Smooth muscle cell (in vitro differentiated cells): ENCODE measurements at regions not wholly inside any gene's neighbourhood (a gene's known extent, or its start where the extent isn't known, plus 50 kb on each side); places are given as distances from the start of the nearest gene placed in this dataset.

ENCODE experiments used
- DNase-seq: peaks from one replicate; lab custom pipeline; 2025; ENCODE audit not compliant: unreplicated experiment; lab: John Stamatoyannopoulos, UW
- H2AFZ ChIP-seq: fragments of 200-600 bp; sonication (generic); 2 replicates; pipeline ENCODE4 v1.6.0; 2016; ENCODE audit warnings: antibody characterized with exemption, low read depth, mild to moderate bottlenecking
- H3F3A ChIP-seq: fragments of 200-600 bp; sonication (generic); 2 replicates; pipeline ENCODE4 v1.6.0; 2017; ENCODE audit warnings: antibody characterized with exemption, low read depth
- H3K27ac ChIP-seq: fragments of 200-600 bp; sonication (generic); 2 replicates; pipeline ENCODE4 v1.5.1; 2016; ENCODE audit warnings: low read depth, mild to moderate bottlenecking
- H3K27me3 ChIP-seq: fragments of 200-600 bp; sonication (generic); 2 replicates; pipeline ENCODE4 v1.6.1; 2016; ENCODE audit warnings: low read depth, mild to moderate bottlenecking
- H3K36me3 ChIP-seq: fragments of 200-600 bp; sonication (generic); 2 replicates; pipeline ENCODE4 v1.5.1; 2016; ENCODE audit warnings: low read depth
- H3K4me1 ChIP-seq: fragments of 200-600 bp; sonication (generic); 2 replicates; pipeline ENCODE4 v1.5.1; 2016; ENCODE audit warnings: low read depth
- H3K4me2 ChIP-seq: fragments of 200-600 bp; sonication (generic); 2 replicates; pipeline ENCODE4 v1.6.0; 2016; ENCODE audit warnings: mild to moderate bottlenecking
- H3K4me3 ChIP-seq: fragments of 200-600 bp; sonication (generic); 2 replicates; pipeline ENCODE4 v1.5.1; 2016; ENCODE audit warnings: mild to moderate bottlenecking
- H3K79me2 ChIP-seq: fragments of 200-600 bp; sonication (generic); 2 replicates; pipeline ENCODE4 v1.6.0; 2016; ENCODE audit warnings: low read depth, mild to moderate bottlenecking
- H3K9ac ChIP-seq: fragments of 200-600 bp; sonication (generic); 2 replicates; pipeline ENCODE4 v1.6.0; 2016; ENCODE audit warnings: low read depth
- H3K9me3 ChIP-seq: fragments of 200-600 bp; sonication (generic); replicated peaks from 2 replicates; pipeline ENCODE4 v1.5.1; 2016; ENCODE audit warnings: low read depth
- H4K20me1 ChIP-seq: fragments of 200-600 bp; sonication (generic); 2 replicates; pipeline ENCODE4 v1.6.0; 2016; ENCODE audit warnings: low read depth
- WGBS: methylation state at CpG from one replicate; pipeline ENCODE4 v1.1.7; 2016; ENCODE audit warnings: low lambda C conversion rate; 5-methylcytosine and 5-hydroxymethylcytosine counted together
- TF ChIP-seq, protein P1 (sequence below): fragments of 200-600 bp; sonication (generic); IDR thresholded peaks from 2 replicates; pipeline ENCODE4 v1.5.1; 2017; ENCODE audit warnings: borderline replicate concordance, mild to moderate bottlenecking, antibody characterized with exemption; ENCODE audit not compliant: insufficient read depth, poor library complexity, severe bottlenecking

DNA sequence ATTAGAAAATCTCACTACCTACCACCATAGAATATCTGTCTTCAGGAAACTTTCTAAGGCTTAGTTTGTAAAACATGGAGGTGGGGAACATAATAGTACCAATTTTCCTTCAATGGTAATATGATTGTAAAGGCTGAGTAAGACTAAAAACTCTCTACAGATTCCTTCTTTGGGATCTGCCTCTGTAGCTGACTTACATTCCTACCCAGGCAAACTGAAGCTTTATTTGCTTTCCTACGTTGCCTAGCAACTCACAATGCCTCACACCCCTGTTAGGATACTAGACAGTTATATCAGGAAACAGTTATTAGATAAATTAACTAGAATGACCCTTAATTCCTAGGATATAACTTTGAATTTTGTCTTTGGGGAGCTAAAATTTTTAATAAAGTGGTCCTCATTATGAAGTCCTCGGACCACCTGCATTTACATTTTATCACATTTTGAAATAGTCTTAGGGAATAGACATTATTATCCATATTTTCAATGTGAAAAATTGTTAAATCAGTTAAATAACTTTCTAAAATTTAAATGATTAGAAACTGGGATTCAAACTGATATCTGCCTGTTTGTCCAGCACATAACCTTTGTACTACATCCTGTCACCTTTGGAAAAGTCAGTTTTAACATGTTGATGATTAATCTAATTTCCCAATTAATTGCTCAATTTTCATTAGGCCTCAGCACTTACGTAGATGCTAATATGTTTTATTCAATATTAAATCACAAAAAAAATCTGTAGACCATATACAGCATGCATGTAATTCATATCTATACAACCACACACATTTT is 591.4 kb downstream of the RNF144B start:
- no peak overlapping the region for H2AFZ ChIP-seq
- H3K4me3 ChIP-seq, result no peak overlapping the region
- H4K20me1 ChIP-seq, result no peaks in the 10 kb centered on the region
- no peaks in the 10 kb centered on the region for H3K79me2 ChIP-seq
- TF ChIP-seq, protein P1, sequence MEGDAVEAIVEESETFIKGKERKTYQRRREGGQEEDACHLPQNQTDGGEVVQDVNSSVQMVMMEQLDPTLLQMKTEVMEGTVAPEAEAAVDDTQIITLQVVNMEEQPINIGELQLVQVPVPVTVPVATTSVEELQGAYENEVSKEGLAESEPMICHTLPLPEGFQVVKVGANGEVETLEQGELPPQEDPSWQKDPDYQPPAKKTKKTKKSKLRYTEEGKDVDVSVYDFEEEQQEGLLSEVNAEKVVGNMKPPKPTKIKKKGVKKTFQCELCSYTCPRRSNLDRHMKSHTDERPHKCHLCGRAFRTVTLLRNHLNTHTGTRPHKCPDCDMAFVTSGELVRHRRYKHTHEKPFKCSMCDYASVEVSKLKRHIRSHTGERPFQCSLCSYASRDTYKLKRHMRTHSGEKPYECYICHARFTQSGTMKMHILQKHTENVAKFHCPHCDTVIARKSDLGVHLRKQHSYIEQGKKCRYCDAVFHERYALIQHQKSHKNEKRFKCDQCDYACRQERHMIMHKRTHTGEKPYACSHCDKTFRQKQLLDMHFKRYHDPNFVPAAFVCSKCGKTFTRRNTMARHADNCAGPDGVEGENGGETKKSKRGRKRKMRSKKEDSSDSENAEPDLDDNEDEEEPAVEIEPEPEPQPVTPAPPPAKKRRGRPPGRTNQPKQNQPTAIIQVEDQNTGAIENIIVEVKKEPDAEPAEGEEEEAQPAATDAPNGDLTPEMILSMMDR, result no peak
- peak overlapping the region; percentile 20 for H3K9ac ChIP-seq
- H3K4me1 ChIP-seq, result no peaks in the 10 kb centered on the region
- peak overlapping the region; percentile 16 for H3K27ac ChIP-seq
- DNase-seq, result no peak
- no peaks in the 10 kb centered on the region for H3F3A ChIP-seq
- H3K36me3 ChIP-seq, result no peaks in the 10 kb centered on the region
- 81% methylated on average over 3 of the region's 3 CpGs for WGBS
- H3K27me3 ChIP-seq, result peaks cover 10% of the 10 kb centered on the region
- no peaks in the 10 kb centered on the region for H3K9me3 ChIP-seq
- H3K4me2 ChIP-seq, result no peak overlapping the region

DNA sequence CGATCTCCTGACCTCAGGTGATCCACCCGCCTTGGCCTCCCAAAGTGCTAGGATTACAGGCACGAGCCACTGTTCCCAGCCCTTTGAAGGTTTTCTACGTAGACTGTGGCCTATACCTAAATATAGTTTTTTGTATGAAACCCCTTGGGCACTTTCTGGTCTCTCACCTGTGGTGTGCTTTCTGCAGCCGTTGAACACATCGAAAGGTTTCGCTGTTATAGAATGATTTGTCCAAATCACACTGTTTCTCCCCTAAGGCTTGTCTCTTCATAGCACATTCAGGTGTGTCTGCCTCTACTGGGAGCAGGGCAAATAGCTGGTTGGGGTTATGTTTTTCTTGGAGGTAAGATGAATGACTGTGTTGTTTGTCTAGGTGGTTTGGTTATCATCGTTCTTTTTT is 597.9 kb downstream of the RNF144B start:
- Histone ChIP-seq H3K79me2 (no peaks in the 10 kb centered on the region), H3K27me3 (peaks cover 16% of the 10 kb centered on the region), H3K9ac (no peak overlapping the region), H3K4me2 (no peak overlapping the region), H3K27ac (no peak overlapping the region), H3K36me3 (no peaks in the 10 kb centered on the region), H3K4me3 (no peak overlapping the region), H3K4me1 (no peaks in the 10 kb centered on the region), H2AFZ (no peak overlapping the region), H3K9me3 (no peaks in the 10 kb centered on the region), H3F3A (no peaks in the 10 kb centered on the region), H4K20me1 (no peaks in the 10 kb centered on the region)
- TF ChIP-seq, protein P1, result no peak
- WGBS, result 89% methylated on average over 8 of the region's 8 CpGs
- no peak for DNase-seq

GRCh38 chr6:18985996-18986395 is 598.8 kb downstream of the RNF144B start:
- TF ChIP-seq, protein P1, result no peak
- H3K9ac ChIP-seq, result no peak overlapping the region
- no peaks in the 10 kb centered on the region for H3F3A ChIP-seq
- no peaks in the 10 kb centered on the region for H3K36me3 ChIP-seq
- DNase-seq, result no peak
- no peaks in the 10 kb centered on the region for H3K79me2 ChIP-seq
- no peak overlapping the region for H3K4me2 ChIP-seq
- H4K20me1 ChIP-seq, result no peaks in the 10 kb centered on the region
- H3K4me1 ChIP-seq, result no peaks in the 10 kb centered on the region
- H2AFZ ChIP-seq, result no peak overlapping the region
- no peaks in the 10 kb centered on the region for H3K9me3 ChIP-seq
- no peak overlapping the region for H3K4me3 ChIP-seq
- H3K27ac ChIP-seq, result no peak overlapping the region
- WGBS, result 82% methylated on average over 2 of the region's 2 CpGs
- H3K27me3 ChIP-seq, result peaks cover 16% of the 10 kb centered on the region

DNA sequence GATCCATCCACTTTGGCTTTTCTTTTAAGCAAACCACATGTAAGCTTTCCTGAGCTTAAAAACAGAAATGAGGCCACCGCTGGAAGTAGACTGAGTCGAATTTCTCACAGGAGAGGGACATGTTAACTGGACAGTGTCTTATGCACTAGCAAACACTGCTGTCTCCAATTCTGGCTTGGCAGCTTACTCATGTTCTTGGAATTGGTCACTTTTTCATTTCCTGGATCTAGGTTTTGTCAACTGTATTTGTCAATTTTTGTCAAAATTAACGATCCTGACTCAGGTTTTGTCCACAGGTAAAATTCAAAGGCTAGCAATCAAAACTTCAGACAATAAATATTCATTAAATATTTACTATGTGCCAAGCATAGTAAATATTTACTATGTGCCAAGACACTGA is 601.5 kb downstream of the RNF144B start:
- no peak overlapping the region for H3K4me2 ChIP-seq
- no peak overlapping the region for H3K9ac ChIP-seq
- no peak for DNase-seq
- no peaks in the 10 kb centered on the region for H3F3A ChIP-seq
- H3K4me1 ChIP-seq, result no peaks in the 10 kb centered on the region
- TF ChIP-seq, protein P1, result no peak
- 58% methylated on average over 3 of the region's 3 CpGs for WGBS
- H4K20me1 ChIP-seq, result no peaks in the 10 kb centered on the region
- no peaks in the 10 kb centered on the region for H3K9me3 ChIP-seq
- peaks cover 9% of the 10 kb centered on the region for H3K27me3 ChIP-seq
- H3K27ac ChIP-seq, result no peak overlapping the region
- H3K79me2 ChIP-seq, result no peaks in the 10 kb centered on the region
- no peaks in the 10 kb centered on the region for H3K36me3 ChIP-seq
- H2AFZ ChIP-seq, result no peak overlapping the region
- no peak overlapping the region for H3K4me3 ChIP-seq
